Globus pallidus (tissue), 1 donor: ENCODE measurements at regions not wholly inside any gene's neighbourhood (a gene's known extent, or its start where the extent isn't known, plus 50 kb on each side); places are given as distances from the start of the nearest gene placed in this dataset.

Experiments
- DNase-seq: peaks from one replicate; pipeline ENCODE4 v3.0.0-alpha.2; 2015; ENCODE audit warnings: low spot score

DNA sequence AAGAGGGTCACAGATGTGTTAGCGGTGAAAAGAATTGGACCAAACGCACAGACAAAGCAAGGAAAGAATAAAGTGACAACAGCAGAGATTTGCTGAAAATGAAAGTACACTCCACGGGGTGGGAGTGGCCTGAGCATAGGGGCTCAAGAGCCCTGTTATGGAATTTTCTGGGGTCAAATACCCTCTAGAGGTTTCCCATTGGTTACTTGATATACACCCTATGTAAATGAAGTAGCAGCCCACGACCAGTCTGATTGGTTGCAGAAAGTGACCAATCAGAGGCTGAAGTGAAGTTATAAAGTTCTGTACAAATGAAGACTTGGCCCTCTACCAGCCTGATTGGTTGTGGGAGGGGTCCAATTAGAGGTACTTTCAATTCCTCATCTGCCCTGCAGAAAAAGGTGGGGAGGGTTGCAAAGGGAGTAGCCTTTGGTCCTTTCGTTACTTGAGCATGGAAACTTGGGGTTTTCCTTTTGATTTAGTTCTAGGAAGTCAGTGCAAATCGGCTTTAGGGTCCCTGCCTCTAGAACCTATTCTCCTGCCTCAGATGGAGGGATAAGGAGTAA, 125.6 kb upstream of the PRPS1L1 start:
- DNase-seq = no peak

DNA sequence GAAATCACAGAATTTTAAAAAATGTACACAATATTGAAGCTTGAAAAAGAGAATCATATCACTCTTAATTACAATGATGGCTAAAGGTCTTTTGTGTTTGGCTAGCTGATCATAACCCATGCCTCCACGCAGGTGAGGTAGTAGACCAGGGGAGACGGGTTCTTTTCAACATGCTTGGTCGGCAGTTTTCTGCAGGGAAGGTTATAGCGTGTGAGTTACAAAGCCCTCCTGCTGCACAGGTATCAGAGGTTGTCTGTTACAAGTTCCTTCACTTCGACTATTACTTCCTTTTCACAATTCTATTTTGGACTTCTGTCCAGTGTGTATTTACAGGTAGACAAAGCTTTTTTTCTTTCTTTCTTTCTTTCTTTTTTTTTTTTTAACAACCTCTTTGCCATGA, 127.1 kb upstream of the PRPS1L1 start:
- DNase-seq = no peak

DNA sequence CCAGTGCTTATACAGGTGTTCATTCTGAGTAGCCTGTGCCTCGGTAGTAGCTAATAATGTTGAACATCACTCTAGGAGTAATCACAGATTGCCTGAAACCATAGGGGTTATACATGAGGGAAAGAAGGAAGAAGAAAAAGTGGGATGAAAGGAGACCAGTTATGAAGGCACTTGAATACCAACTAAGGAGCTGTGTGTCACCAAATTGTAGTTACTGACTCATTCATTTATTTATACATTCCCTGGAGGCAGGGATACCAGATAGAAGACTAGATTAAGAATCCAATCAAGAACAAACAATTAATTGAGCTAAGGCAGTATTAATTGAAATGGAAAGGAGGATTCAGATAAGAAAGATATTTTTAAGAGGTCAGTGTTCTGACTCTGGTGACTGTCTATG, 129.6 kb upstream of the PRPS1L1 start:
- no peak for DNase-seq

DNA sequence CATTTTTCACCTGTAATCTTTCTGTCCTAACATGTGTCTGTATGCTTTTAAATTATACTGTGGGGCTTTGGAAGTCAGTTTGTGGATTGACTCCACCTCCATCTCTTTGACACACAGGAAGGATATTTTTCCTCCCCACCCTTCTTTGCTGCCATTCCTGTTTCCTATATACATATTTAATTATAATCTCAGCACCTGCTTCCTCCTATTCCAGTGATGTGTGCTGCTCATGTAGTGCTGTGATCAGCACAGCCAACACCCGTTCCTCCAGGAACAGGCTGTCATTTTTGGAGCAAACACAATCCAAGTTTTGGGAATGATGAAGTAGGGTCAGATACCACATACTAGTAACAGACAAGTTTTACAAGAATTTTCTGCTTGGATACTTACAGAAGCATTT, 135.0 kb upstream of the PRPS1L1 start:
- DNase-seq = no peak

DNA sequence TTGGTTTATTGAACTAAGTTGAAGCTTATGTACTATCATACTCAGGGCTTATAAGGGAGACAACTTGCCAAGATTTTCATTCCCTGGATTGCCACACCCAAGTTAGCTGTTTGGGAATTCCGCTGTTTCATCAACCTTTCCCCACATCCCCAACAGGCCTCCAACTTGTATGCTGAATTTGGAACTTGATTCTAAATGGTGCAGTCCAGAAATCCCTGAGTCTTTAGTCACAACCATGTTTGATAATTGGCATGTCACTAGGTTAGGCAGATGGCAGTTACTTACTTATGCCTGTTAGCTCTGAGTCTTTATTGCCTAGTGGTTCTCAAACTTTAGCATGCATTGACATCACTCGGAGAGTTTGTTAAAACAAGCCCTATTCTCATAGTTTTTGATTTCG, 135.4 kb upstream of the PRPS1L1 start:
- no peak for DNase-seq

DNA sequence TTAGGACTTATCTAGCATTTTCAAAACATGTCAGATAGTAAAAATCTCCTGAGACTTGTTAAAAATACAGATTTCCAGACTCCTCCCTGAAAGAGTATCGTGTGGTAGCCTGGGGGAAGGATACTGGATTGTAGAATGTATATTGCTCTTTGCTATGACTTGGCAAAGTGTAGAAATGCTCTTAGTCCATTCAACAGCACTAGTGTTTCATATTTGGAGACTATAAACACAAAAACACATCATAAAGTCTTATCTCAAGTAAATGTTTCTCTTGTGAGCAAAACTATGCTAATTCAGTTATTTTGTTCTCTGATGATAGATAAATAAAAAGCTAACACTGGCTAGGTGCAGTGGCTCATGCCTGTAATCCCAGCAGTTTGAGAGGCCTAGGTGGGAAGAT, 137.5 kb upstream of the PRPS1L1 start:
- no peak for DNase-seq

DNA sequence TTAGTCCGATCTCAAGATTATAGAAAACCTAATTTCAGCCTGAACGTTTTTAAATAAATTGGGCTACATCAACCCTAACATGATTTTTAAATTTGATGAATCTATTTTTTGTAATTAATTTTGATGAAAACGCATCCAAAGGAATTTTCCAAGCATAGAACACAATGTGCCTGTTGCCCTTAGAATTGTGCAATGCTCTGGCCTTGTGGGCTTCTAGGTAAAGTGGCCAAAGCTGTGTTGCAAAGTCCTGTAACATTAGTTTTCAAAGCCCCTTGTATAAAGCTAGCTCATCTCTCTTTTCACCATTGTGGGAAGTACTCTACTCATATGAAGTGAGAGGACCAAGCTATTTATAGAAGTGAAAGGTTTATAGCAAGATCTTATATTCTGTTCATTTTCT, 138.4 kb upstream of the PRPS1L1 start:
- no peak for DNase-seq

DNA sequence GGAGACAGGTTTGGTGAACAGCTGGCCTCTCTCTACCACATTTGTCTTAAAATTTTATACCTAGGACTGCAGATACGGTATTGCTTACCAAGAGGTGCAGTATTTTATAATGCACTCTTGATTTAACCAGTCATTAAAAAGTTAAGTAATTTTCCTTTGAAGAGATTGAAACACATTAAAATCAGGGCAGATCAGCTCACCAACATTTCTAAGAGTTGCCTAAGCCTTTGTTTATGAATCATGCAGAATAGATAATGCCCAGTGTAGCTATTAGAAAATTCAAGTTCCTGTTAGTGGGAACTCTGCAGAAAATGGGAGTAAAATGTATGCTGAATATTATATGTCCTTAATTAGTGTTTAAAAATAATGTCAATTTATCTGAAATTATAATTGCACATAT, 140.2 kb upstream of the PRPS1L1 start:
- no peak for DNase-seq

DNA sequence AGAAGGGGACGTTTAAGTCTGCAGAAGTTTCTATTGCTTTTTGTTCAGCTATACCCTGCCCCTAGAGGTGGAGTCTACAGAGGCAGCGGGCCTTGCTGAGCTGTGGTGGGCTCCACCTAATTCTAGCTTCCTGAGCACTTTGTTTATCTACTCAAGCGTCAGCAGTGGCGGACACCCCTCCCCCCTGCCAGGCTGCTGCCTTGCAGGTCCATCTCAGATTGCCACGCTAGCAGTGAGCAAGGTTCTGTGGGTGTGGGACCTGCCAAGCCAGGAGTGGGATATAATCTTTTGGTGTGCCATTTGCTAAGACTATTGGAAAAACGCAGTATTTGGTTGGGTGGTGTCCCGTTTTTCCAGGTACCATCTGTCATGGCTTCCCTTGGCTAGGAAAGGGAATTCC, 147.3 kb upstream of the PRPS1L1 start:
- DNase-seq = no peak

DNA sequence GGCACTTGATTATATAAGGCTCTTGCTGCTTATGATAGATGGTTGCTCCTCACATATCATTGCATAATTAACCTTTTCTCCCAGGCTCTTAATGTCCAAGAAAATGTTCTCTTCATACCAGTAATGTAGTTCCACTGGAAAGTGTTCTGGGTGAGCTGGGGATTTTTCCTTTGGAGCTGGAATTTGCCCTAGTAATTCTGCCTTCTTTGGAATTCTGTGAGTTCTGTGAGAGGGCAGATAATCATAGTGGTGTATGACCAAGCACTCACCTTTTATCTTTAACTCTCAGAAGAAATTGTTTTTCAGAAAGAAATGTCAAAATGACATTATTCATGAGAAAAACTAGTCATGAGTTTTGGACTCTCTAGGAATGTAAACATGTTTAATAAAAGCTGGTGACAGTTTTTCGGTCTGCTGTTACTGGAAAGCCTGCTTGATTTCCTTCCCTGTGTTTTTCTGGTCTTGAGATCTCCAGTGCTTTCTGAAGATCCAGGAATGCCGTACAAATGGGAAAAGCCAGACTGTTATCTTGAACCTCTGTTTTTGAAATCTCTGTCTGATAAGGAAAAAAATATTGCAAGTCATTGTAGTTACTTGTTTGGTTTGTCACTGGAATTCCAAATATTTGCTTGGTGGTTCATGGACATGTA, 148.3 kb upstream of the PRPS1L1 start:
- no peak for DNase-seq

DNA sequence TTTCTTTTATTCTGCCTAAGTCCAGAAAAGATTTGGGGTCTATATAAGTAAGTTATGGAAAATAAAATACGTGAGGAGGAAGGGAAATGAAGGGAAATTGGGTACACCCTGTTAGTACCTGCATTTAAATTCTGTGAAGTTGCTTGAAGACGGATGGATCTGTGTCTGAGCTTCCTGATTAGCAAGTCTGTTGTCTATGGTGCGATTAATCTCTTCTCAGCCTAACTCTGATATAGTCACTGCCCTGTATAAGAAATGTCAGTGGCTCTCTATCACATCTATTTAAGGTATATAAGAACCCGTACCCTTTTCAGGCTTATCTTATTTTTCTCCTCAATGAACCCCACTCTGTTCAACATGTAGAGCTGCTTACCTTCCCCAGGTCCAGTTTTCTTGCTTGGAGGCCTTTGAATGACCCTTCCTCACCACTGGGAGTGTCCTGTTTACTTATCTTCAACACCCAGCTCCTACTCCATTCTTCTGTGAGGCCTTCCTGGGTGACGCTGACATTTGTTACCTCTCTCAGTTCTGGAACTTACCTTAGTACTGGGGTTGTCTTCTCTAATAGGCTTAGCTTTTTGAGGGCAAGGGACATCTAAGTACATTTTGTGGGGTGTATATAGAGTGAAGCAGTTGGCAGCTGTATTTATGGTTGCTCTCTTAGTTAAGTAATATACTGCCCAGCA, 149.6 kb upstream of the PRPS1L1 start:
- no peak for DNase-seq

DNA sequence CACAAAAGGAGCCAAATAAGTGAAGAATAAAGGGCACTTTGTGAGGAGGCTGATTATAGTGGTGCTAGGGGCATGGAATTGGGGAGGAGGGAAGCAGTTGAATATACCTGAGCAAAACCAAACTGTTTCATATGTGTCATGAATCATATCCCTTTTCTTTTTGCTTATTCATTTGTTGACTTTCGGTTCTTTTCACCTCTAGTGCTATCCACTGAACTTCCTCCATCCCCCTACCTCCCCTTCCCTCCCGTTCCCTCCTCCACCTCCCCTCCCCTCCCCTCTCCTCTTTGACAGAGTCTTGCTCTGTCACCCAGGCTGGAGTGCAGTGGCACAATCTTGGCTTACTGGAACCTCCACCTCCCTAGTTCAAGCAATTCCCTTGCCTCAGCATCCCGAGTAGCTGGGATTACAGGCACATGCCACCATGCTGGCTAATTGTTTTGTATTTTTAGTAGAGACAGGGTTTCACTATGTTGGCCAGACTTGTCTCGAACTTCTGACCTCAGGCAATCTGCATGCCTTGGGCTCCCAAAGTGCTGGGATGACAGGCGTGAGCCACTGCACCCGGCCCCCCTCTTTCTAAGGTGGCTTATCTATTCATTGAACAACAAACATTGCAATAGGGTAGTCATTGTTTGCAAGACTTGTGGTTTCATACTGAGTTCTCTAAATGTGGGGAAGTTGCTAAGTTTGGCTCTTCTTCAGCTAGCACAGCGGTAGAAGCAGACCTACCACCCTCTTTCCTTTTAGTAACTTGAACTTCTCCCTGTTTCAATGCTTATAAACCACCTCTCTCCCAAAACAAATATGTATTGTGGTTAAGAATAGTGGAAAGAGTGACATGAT, 150.4 kb upstream of the PRPS1L1 start:
- DNase-seq = peak; percentile 47

DNA sequence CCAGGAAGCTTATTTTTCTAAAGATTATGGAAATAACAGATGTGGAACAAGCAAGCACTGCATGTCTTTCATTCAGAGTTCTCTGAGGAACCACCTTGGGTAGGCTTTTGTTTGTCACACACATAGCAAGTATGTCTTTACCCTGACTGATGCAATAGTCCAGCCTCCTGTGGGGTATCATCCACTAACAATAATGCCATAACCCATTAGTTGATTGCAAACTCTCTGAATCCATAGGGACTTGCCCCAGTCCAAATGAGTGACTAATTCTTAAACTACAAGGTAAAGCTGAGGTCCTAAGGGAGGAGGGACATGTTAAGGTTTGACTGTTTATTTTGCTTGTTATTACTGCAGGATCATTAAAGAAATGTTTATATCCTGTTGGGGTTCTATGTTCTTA, 151.4 kb upstream of the PRPS1L1 start:
- DNase-seq = no peak

DNA sequence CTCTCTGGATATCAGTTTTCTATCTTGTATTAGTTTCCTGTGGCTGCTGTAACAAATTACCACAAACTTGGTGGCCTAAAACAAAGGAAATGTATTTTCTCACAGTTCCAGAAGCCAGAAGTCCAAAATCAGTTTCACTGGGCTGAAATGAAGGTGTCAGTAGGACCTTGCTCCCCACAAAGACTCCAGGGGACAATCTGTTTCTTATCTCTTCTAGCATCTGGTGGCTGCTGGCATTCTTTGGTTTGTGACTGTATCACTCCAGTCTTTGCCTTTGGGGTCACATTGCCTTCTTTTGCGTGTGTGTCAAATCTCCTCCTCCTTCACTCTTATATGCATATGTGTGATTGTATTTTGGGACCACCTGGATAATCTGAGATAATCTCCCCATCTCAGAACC, 153.0 kb upstream of the PRPS1L1 start:
- DNase-seq = no peak

DNA sequence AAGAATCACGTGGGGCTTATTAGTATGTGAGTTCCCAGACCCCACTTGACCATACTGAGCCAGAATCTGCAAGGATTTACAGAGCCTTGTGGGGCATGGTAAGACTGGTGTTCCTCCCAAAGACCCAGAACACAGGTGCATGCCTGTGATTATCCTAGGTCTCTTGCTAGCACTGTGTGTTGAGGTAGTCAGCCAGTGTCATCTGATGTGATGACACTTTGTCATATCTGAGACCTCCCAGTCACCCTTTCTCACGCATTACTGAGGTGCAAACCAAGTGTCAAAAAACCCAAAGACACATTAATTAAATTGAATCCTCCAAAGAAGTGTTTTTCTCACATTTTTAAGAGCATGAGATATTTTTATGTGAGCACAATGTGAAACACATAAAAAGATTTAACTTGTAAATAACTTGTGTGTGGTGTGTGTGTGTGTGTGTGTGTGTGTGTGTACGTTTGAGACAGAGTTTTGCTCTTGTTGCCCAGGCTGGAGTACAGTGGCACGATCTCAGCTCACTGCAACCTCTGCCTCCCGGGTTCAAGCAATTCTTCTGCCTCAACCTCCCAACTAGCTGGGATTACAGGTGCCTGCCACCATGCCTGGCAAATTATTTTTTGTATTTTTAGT, 162.0 kb upstream of the PRPS1L1 start:
- no peak for DNase-seq

DNA sequence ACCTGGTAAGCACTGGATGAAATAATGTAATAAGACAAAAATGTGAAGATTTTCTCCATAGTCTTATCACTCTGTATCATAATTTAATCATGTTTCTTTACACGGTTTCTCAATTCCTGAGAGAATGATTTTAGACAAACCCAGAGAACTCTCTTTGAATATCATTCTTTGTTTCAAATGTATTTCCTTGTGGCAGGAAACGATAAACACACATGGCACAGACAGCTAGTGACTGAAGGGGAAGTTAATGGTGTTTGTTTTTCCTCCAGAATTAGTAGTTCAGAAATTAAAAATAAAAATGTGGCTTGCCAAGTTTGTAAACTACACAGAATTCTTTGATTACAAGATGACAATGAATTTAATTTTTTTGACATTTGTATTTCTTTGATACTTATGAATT, 163.7 kb upstream of the PRPS1L1 start:
- no peak for DNase-seq

DNA sequence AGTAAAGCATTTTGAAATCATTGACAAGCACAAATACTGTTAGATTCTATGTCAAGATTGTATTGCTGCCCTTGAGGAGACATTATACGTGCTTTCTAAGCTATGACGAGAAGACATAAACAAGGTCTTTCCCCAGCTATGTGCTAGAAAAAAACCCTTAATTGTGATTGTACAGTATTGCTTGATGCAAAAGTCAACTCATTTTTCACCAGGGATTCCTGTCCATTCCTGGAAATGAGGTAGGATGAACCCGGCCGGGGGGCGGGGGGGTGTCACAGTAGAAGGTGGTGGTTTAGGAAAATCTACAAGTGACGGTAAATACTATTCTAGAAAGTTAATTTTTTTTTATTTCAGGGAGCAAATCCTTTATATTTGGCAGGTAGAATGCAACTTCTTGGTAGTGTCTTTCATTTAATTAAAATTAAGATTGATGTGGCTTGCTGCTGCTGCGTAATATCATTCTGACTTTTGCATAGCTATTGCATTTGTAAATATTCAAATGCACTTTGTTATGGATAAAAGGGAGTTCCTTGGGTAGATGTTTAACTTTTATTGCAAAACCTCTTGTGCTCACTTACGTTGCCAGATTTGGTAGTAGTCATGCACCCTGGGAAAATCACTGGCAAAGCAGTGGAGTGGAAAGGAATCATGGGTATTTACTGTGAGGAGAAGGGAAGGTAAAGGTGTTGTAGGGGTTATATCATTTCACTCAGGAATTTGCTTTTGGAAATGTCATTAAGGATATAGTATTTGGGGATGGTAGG, 164.4 kb upstream of the PRPS1L1 start:
- no peak for DNase-seq

DNA sequence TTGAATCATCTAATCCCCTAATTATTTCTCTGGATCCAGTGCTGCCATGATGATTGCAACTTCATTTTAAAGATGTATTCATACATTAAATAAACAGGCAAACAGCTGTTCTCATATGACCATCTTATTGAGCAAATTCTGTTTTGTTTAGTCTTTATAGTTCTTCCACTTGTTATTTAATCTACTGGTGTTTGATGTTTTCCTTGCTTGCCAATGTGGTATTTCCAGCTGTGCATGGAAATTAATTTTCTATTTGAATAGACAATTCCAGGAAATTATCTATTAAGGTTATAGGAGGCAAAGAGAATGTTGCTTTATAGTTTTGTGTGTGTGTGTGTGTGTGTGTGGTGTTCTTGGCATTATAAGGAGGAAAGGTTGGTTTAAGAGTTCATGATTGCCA, 167.0 kb upstream of the PRPS1L1 start:
- no peak for DNase-seq

DNA sequence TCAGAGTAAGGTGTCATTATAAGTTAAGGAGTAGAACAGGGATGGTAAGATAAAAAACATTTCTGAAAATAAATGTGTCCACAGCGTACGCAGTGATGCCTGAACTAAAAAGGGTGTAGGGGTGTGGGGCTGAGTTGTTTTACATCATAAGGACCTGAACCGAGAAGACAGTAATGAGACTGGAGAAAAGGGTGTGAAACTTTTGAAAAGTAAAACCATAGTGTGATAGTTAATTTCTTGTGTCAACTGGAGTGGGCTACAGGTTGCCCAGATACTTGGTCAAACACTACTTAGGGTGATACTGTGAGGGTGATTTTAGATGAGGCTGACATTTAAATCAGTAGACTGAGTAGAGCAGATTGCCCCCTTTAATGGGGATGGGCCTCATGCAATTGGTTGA, 169.0 kb upstream of the PRPS1L1 start:
- DNase-seq = no peak

DNA sequence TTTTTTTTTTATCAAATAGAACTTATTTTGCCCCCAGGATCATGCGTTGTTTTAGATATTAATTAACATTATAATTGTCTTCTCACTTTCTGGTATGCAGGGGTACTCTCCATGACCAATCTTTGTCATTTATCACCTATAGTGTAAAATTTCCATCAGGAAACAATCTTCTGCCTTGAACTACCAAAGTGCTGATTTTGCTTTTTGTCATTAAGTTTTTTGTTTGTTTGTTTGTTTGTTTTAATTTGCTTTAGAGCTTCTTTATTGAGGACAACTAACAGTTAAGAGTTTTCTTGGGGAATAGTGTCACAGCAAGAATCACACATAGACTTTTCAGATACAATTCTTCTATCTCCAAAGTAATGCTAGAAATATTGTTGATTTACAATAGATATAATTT, 171.2 kb upstream of the PRPS1L1 start:
- no peak for DNase-seq

DNA sequence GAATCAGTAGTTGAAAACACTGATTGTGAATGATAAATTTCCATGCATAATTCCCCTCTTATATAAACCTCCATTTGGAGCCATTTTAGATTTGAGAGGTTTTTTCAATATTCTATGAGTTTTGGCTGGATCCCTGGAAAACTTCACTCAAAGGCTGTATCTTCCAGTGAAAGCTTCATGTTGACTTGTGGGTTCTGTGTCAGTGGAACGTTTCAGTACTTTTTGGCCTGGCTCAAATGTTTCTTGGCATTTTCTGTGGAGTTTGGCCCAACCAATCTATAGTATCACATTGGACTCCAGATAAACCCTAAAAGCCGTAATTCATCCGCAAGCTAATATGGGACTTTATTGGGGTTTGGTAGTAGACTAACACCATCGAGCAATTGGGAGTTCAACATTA, 172.6 kb upstream of the PRPS1L1 start:
- DNase-seq = no peak

DNA sequence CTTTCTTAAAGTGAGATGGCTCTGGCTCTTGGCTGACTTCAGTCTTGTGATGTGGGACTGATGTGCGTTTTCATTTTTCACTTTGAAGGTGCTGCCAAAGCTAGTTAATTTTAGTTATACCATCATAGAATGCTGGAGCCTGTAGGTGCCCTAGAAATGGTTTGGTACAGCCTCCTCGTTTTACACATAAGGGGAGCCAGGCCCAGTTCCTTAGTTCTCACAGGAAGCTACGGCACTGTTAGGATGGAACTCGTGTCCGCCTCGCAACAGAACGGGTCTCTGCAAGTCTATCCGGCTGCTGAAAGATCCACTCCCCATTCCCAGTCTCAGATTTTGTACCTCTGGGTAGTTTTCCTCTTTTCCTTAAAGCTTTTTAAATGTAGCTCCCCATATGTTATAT, 173.2 kb upstream of the PRPS1L1 start:
- DNase-seq = no peak
